ENCODE measurements at regions not wholly inside any gene's neighbourhood (a gene's known extent, or its start where the extent isn't known, plus 50 kb on each side); places are given as distances from the start of the nearest gene placed in this dataset.

DNA sequence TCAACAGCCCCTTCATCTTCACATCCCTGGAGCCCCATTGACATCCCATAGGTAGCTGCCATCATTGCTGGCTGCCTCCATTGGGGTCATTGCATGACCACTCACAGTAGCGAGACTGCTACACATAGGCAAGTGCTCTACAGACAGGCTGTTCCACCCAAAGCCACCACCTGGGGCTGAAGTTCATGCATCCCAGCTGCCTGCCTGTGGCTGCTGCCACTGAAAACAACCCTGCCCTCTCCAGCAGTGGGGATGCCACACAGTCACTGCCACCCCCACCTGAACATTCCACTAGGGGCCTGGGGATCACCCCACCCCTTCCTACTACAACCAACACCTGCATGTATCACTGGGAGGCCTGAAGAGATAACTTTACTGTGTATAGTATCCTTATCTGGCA, 59.5 kb upstream of the CTAGE1 start:
- DNase-seq: no peak
- TF ChIP-seq, protein P1, sequence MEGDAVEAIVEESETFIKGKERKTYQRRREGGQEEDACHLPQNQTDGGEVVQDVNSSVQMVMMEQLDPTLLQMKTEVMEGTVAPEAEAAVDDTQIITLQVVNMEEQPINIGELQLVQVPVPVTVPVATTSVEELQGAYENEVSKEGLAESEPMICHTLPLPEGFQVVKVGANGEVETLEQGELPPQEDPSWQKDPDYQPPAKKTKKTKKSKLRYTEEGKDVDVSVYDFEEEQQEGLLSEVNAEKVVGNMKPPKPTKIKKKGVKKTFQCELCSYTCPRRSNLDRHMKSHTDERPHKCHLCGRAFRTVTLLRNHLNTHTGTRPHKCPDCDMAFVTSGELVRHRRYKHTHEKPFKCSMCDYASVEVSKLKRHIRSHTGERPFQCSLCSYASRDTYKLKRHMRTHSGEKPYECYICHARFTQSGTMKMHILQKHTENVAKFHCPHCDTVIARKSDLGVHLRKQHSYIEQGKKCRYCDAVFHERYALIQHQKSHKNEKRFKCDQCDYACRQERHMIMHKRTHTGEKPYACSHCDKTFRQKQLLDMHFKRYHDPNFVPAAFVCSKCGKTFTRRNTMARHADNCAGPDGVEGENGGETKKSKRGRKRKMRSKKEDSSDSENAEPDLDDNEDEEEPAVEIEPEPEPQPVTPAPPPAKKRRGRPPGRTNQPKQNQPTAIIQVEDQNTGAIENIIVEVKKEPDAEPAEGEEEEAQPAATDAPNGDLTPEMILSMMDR (IDR thresholded peaks at IDR 0.05): no peak
- Histone ChIP-seq H3K4me3 (no peak overlapping the region), H3K36me3 (ENCODE audit: insufficient read depth in 1 of 2, low read depth in 1 of 2) (no peaks in the 10 kb centered on the region), H3K27me3 (ENCODE audit: insufficient read depth in 3 of 3, low read length in 2 of 3) (no peaks in the 10 kb centered on the region), H3K9me3 (no peaks in the 10 kb centered on the region), H3K27ac (no peak overlapping the region), H3K4me1 (no peaks in the 10 kb centered on the region)
- 78 to 91% (median 88%) methylated on average over 1 of the region's 1 CpG for WGBS, 3 donors
- no peak for ATAC-seq
- intact Hi-C loops (cut with DNase I): no loop called here

DNA sequence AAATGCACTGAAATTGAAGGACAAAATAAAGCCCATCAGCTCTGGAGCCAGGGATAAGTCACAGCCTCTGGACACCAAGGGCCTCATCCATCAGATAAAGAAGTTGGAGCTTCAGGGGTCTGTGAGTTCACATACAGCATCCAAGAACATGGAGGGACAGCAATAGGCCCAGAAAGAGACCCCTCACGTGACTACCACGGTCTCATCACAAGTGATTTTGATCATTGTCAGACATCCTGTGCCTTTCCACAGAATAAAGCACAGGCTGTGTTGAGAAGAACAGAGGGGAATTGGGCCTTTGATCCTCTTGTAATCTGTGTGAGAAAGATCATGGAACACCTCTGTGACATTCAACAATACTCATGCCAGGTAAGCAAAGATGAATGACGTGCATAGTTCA, 65.2 kb upstream of the CTAGE1 start:
- DNase-seq: no peak
- Histone ChIP-seq H3K27ac (no peak overlapping the region), H3K4me3 (no peak overlapping the region), H3K36me3 (ENCODE audit: insufficient read depth in 1 of 2, low read depth in 1 of 2) (no peaks in the 10 kb centered on the region), H3K9me3 (no peaks in the 10 kb centered on the region), H3K4me1 (no peaks in the 10 kb centered on the region), H3K27me3 (ENCODE audit: insufficient read depth in 3 of 3, low read length in 2 of 3) (no peaks in the 10 kb centered on the region)
- TF ChIP-seq, protein P1 (IDR thresholded peaks at IDR 0.05): no peak
- WGBS, 3 donors: 81 to 87% (median 85%) methylated on average over 3 of the region's 3 CpGs
- intact Hi-C loops (cut with DNase I): no loop called here
- ATAC-seq: no peak

DNA sequence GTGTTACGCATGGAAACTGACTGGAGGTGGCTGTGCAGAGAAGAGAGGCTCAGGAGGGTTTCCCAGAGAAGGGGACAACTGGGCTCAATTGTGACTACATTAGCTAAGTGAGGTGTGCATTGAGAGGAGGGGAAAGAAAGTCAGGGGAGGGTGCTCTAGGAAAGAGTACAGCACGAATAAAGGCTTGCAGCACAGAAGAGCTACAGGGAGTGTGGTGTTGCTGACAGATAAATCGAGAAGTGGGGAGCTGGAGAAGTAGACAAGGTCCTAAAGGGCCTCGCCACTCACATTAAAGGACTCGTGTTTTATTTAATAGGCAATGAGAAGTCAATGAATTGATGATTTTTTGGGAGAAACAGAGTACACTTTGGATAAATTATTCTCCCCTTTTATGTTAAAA, 65.7 kb upstream of the CTAGE1 start:
- H3K27ac ChIP-seq: no peak overlapping the region
- WGBS, 3 donors: 71 to 81% (median 77%) methylated on average over 5 of the region's 5 CpGs
- intact Hi-C loops (cut with DNase I): no loop called here
- no peak overlapping the region for H3K4me3 ChIP-seq
- no peak for DNase-seq
- H3K36me3 ChIP-seq (ENCODE audit: insufficient read depth in 1 of 2, low read depth in 1 of 2): no peaks in the 10 kb centered on the region
- no peak for ATAC-seq
- no peaks in the 10 kb centered on the region for H3K27me3 ChIP-seq (ENCODE audit: insufficient read depth in 3 of 3, low read length in 2 of 3)
- TF ChIP-seq, protein P1 (IDR thresholded peaks at IDR 0.05): no peak
- H3K4me1 ChIP-seq: no peaks in the 10 kb centered on the region
- no peaks in the 10 kb centered on the region for H3K9me3 ChIP-seq

DNA sequence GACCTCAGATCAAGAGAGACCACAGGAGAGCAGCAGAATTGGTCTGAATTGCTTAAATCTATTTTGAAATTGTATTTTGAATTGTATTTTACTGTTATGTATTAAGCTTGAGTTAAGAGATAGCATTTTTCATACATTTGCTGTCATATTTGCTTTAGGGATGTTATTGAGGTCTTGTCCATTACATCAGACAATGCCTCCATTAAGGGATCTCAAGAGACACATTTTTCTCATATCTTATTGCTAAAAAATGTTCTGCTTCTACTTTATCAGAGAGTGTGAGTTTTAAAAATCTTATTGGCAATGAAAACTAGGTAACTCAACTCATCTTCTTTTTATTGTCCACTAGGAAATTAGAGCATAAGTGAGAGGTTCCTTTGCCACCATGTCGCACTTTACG, 66.8 kb upstream of the CTAGE1 start:
- DNase-seq: no peak
- TF ChIP-seq, protein P1 (IDR thresholded peaks at IDR 0.05): no peak
- Histone ChIP-seq H3K27ac (no peak overlapping the region), H3K9me3 (no peaks in the 10 kb centered on the region), H3K4me1 (no peaks in the 10 kb centered on the region), H3K36me3 (ENCODE audit: insufficient read depth in 1 of 2, low read depth in 1 of 2) (no peaks in the 10 kb centered on the region), H3K4me3 (no peak overlapping the region), H3K27me3 (ENCODE audit: insufficient read depth in 3 of 3, low read length in 2 of 3) (no peaks in the 10 kb centered on the region)
- WGBS, 3 donors: 94 to 97% (median 96%) methylated on average over 2 of the region's 2 CpGs
- no peak for ATAC-seq
- intact Hi-C loops (cut with DNase I): no loop called here

DNA sequence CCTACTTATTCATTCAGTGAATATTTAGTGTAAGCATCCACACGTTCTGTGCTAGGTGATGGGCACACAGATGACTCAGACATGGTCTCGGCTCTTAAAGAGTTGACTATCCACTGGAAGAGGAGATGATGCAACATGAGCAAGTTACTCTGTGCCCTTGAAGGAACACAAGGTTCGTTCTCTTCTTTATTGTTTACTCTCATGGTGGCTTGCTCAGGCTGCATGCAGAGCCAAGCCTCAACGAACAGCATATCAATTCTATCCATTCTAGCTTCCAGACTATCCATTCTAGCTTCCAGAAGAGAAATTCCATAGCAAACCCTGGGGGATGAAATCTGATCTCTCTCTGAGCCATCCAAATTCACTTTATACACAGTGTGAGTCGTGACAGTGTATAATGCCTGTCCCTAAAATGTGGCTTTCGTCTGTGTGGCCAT, 68.1 kb upstream of the CTAGE1 start:
- Histone ChIP-seq H3K27me3 (ENCODE audit: insufficient read depth in 3 of 3, low read length in 2 of 3) (no peaks in the 10 kb centered on the region), H3K9me3 (no peaks in the 10 kb centered on the region), H3K36me3 (ENCODE audit: insufficient read depth in 1 of 2, low read depth in 1 of 2) (no peaks in the 10 kb centered on the region), H3K4me3 (no peak overlapping the region), H3K27ac (no peak overlapping the region), H3K4me1 (no peaks in the 10 kb centered on the region)
- ATAC-seq (no peak), DNase-seq (no peak)
- WGBS, 3 donors: 49 to 60% (median 50%) methylated on average over 6 of the region's 6 CpGs
- TF ChIP-seq, protein P1 (IDR thresholded peaks at IDR 0.05): no peak
- intact Hi-C loops (cut with DNase I): no loop called here

All from psoas muscle (tissue), 7 donors.